Mucosa of rectum (tissue), 2 donors: ENCODE measurements at regions not wholly inside any gene's neighbourhood (a gene's known extent, or its start where the extent isn't known, plus 50 kb on each side); places are given as distances from the start of the nearest gene placed in this dataset.

Source experiments
- H3K27ac ChIP-seq, 2 donors: one replicate each; pipeline ENCODE4 v1.7.0; 2013; ENCODE audit warnings: inconsistent platforms in 2 of 2, low read depth in 2 of 2, low read length in 2 of 2
- H3K27me3 ChIP-seq, 2 donors: one replicate each; pipeline ENCODE4 v1.7.0; 2013; ENCODE audit warnings: low read length in 2 of 2; ENCODE audit not compliant: control insufficient read depth in 2 of 2, insufficient read depth in 2 of 2
- H3K36me3 ChIP-seq, 2 donors: one replicate each; pipeline ENCODE4 v1.7.0; 2013; ENCODE audit warnings: low read length in 2 of 2; ENCODE audit not compliant: control insufficient read depth in 2 of 2, insufficient read depth in 2 of 2
- H3K4me1 ChIP-seq, 2 donors: one replicate each; pipeline ENCODE4 v1.7.0; 2013; ENCODE audit warnings: low read length in 2 of 2, mild to moderate bottlenecking in 1 of 2; ENCODE audit not compliant: control insufficient read depth in 2 of 2, insufficient read depth in 2 of 2
- H3K4me3 ChIP-seq, 2 donors: one replicate each; pipeline ENCODE4 v1.7.0; 2013; ENCODE audit warnings: low read length in 2 of 2
- H3K9ac ChIP-seq, 2 donors: one replicate each; pipeline ENCODE4 v1.7.0; 2013; ENCODE audit warnings: low read length in 2 of 2, low read depth in 1 of 2, mild to moderate bottlenecking in 1 of 2
- H3K9me3 ChIP-seq, 2 donors: one replicate each; pipeline ENCODE4 v1.7.0; 2013; ENCODE audit warnings: low read length in 2 of 2; ENCODE audit not compliant: control insufficient read depth in 2 of 2
- donor health status: healthy.
- donor health status: Normal muscosa, but diverticular disease.

- Histone ChIP-seq H3K4me3 (no peak overlapping the region), H3K9me3 (no peaks in the 10 kb centered on the region), H3K27ac (no peak overlapping the region)
Measured at GRCh38 chr5:101878190-101878589, 417.9 kb downstream of the SLCO4C1 start.

DNA sequence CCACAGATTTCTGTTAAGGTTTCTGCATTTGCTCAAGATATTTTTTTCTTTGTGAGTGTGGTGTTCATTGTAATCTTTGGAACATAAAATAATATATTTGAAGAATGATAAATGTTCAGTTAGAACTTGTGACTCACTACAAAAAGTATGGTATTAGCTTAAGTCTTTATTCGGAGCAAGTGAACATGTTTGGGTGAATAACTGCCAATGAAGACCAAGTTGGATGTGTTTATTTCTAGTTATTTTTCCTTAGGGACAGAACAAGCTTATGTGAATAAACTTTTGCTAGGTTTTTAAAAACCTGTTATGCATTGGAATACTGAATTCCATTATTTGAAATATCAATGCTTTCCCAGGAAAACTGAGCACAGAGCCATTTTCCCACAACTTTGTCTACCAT lies 418.6 kb downstream of the SLCO4C1 start:
- Histone ChIP-seq H3K9ac (no peak overlapping the region), H3K4me1 (no peaks in the 10 kb centered on the region), H3K9me3 (no peaks in the 10 kb centered on the region), H3K27ac (no peak overlapping the region), H3K27me3 (no peaks in the 10 kb centered on the region), H3K4me3 (no peak overlapping the region), H3K36me3 (no peaks in the 10 kb centered on the region)

More at GRCh38 chr5:101878190-101878589, 417.9 kb downstream of the SLCO4C1 start:
- Histone ChIP-seq H3K4me1 (no peaks in the 10 kb centered on the region), H3K9ac (no peak overlapping the region), H3K36me3 (no peaks in the 10 kb centered on the region), H3K27me3 (no peaks in the 10 kb centered on the region)

GRCh38 chr5:101866473-101866872 lies 429.6 kb downstream of the SLCO4C1 start:
- no peak overlapping the region for H3K4me3 ChIP-seq
- no peaks in the 10 kb centered on the region for H3K4me1 ChIP-seq
- H3K27me3 ChIP-seq, result no peaks in the 10 kb centered on the region
- no peak overlapping the region for H3K9ac ChIP-seq
- H3K9me3 ChIP-seq, result no peaks in the 10 kb centered on the region
- H3K36me3 ChIP-seq, result no peaks in the 10 kb centered on the region
- H3K27ac ChIP-seq, result no peak overlapping the region

- no peak overlapping the region for H3K4me3 ChIP-seq
- no peak overlapping the region for H3K9ac ChIP-seq
- no peaks in the 10 kb centered on the region for H3K4me1 ChIP-seq
- no peak overlapping the region for H3K27ac ChIP-seq
- no peaks in the 10 kb centered on the region for H3K9me3 ChIP-seq
- H3K27me3 ChIP-seq, result no peaks in the 10 kb centered on the region
- H3K36me3 ChIP-seq, result no peaks in the 10 kb centered on the region
Measured at GRCh38 chr5:101860563-101860962, 435.5 kb downstream of the SLCO4C1 start.

DNA sequence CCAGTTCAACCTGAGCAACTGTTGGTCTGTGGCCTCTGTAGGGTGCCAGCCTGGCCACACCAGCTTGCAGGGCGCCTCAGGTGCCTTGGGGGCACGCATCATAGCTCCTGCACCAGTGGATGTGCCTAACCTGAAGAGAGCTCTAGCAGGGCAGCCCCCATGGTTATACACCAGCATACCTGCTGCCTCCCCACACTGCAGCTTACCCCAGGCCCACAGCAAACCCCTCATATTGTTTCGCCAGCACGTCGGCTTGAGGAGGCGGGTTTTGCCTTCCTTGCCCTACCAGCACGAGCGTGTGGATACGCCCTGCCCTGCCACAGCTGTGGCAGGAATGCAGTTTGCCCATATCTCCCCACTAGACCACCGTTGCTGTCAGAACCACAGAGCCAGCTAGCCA lies 435.9 kb downstream of the SLCO4C1 start:
- H3K27me3 ChIP-seq, result no peaks in the 10 kb centered on the region
- H3K27ac ChIP-seq, result no peak overlapping the region
- no peak overlapping the region for H3K9ac ChIP-seq
- H3K4me1 ChIP-seq, result no peaks in the 10 kb centered on the region
- H3K36me3 ChIP-seq, result no peaks in the 10 kb centered on the region
- no peaks in the 10 kb centered on the region for H3K9me3 ChIP-seq
- no peak overlapping the region for H3K4me3 ChIP-seq

- H3K27me3 ChIP-seq, result no peaks in the 10 kb centered on the region
- H3K4me3 ChIP-seq, result no peak overlapping the region
- H3K27ac ChIP-seq, result no peak overlapping the region
- H3K4me1 ChIP-seq, result no peaks in the 10 kb centered on the region
- H3K36me3 ChIP-seq, result no peaks in the 10 kb centered on the region
- no peaks in the 10 kb centered on the region for H3K9me3 ChIP-seq
- no peak overlapping the region for H3K9ac ChIP-seq
Measured at GRCh38 chr5:101846496-101846895, 449.6 kb downstream of the SLCO4C1 start.

DNA sequence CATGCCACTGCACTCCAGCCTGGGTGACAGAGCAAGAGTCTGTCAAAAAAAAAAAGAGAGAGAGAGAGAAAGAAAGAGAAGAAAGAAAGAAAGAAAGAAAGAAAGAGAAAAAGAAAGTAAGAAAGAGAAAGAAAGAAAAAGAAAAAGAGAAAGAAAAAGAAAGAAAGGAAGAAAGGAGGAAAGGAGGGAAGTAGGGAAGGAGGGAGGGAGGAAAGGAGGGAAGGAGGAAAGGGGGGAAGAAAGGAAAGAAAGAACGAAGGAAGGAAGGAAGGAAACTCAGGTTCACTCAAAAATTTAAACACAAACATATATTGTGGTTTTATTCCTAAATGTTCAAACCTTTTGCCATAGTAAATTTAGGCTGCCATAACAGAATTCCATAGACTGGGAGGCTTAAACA lies 453.0 kb downstream of the SLCO4C1 start:
- H3K27ac ChIP-seq, result no peak overlapping the region
- H3K4me1 ChIP-seq, result no peaks in the 10 kb centered on the region
- H3K4me3 ChIP-seq, result no peak overlapping the region
- H3K36me3 ChIP-seq, result no peaks in the 10 kb centered on the region
- no peak overlapping the region for H3K9ac ChIP-seq
- H3K27me3 ChIP-seq, result no peaks in the 10 kb centered on the region
- no peaks in the 10 kb centered on the region for H3K9me3 ChIP-seq

DNA sequence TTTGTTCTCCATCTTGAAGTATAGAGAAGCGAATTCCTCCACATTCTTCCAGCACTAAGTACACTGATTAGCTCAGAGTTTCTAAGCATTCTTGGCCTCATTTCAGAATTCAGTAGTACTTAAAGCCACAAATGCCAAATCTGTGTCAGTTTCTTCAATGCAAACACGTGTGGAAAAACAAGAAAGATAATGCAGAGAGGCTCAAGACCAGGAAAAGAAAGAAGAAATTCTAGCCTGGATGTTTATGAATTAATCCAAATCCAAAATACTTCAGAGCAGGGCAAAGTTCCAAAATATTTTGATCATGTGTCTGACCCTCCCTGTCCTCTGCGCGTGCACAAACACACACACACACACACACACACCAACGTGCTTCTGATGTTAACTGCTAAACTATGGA lies 457.6 kb downstream of the SLCO4C1 start:
- H3K9ac ChIP-seq, result no peak overlapping the region
- no peaks in the 10 kb centered on the region for H3K9me3 ChIP-seq
- H3K4me1 ChIP-seq, result no peaks in the 10 kb centered on the region
- H3K27me3 ChIP-seq, result no peaks in the 10 kb centered on the region
- no peaks in the 10 kb centered on the region for H3K36me3 ChIP-seq
- H3K4me3 ChIP-seq, result no peak overlapping the region
- H3K27ac ChIP-seq, result no peak overlapping the region

GRCh38 chr5:101829255-101829654 lies 466.8 kb downstream of the SLCO4C1 start:
- Histone ChIP-seq H3K27ac (no peak overlapping the region), H3K9ac (no peak overlapping the region), H3K4me1 (no peaks in the 10 kb centered on the region), H3K36me3 (no peaks in the 10 kb centered on the region), H3K9me3 (peaks cover 0 to 3% of the 10 kb centered on the region in 2 donors), H3K27me3 (no peaks in the 10 kb centered on the region), H3K4me3 (no peak overlapping the region)

DNA sequence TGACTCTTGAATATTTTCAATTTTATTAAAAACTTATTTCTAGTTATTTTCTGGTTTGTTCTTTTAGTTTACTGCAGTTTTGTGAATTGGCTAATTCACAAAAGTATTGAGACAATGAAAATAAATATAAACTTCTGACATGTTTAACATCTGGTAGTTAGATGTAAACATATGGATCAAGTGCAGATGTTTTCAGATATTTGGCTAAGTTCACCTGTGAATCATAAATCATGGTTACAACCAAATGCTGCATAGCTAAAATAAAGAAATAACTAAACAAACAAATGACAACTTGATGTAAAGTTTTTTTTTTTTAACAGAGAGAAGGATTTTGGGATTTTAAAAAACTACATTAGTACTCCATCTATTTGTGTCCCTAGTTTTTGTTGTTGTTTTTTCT lies 484.6 kb downstream of the SLCO4C1 start:
- Histone ChIP-seq H3K4me3 (no peak overlapping the region), H3K36me3 (no peaks in the 10 kb centered on the region), H3K4me1 (no peaks in the 10 kb centered on the region), H3K27me3 (no peaks in the 10 kb centered on the region), H3K27ac (no peak overlapping the region), H3K9me3 (no peaks in the 10 kb centered on the region), H3K9ac (no peak overlapping the region)

GRCh38 chr5:101806410-101806809 lies 489.7 kb downstream of the SLCO4C1 start:
- Histone ChIP-seq H3K9me3 (no peaks in the 10 kb centered on the region), H3K27me3 (no peaks in the 10 kb centered on the region), H3K27ac (no peak overlapping the region), H3K4me1 (no peaks in the 10 kb centered on the region), H3K36me3 (no peaks in the 10 kb centered on the region), H3K9ac (no peak overlapping the region), H3K4me3 (no peak overlapping the region)
